ENCODE measurements at regions not wholly inside any gene's neighbourhood (a gene's known extent, or its start where the extent isn't known, plus 50 kb on each side); places are given as distances from the start of the nearest gene placed in this dataset.

DNA sequence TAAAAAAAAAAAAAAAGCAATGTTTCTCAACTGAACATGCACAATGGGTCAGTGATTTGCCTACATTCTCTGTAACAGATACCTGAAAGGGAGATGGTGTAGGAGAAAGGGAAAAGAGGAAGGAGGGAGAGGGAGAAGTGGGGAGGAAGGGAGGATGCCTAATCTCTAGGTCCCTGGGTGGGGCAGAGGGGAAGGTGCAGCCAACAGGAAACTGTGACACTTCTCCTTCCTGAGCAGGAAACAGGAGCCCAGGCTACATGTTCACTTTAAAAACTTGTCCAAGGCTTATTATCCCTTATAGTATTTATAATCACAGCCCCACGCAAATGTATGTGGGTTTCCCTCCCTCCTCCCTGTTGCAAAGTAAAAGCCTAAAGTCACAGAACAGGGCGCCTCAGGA, 137.9 kb downstream of the MINAR1 start:
- TF ChIP-seq BCL11B (tag by site-specific recombination; IDR thresholded peaks at IDR 0.05; ENCODE audit: low read depth), result no peak
- TF ChIP-seq ZNF792 (tag by site-specific recombination; IDR thresholded peaks at IDR 0.05), result no peak
- TF ChIP-seq, protein P1, sequence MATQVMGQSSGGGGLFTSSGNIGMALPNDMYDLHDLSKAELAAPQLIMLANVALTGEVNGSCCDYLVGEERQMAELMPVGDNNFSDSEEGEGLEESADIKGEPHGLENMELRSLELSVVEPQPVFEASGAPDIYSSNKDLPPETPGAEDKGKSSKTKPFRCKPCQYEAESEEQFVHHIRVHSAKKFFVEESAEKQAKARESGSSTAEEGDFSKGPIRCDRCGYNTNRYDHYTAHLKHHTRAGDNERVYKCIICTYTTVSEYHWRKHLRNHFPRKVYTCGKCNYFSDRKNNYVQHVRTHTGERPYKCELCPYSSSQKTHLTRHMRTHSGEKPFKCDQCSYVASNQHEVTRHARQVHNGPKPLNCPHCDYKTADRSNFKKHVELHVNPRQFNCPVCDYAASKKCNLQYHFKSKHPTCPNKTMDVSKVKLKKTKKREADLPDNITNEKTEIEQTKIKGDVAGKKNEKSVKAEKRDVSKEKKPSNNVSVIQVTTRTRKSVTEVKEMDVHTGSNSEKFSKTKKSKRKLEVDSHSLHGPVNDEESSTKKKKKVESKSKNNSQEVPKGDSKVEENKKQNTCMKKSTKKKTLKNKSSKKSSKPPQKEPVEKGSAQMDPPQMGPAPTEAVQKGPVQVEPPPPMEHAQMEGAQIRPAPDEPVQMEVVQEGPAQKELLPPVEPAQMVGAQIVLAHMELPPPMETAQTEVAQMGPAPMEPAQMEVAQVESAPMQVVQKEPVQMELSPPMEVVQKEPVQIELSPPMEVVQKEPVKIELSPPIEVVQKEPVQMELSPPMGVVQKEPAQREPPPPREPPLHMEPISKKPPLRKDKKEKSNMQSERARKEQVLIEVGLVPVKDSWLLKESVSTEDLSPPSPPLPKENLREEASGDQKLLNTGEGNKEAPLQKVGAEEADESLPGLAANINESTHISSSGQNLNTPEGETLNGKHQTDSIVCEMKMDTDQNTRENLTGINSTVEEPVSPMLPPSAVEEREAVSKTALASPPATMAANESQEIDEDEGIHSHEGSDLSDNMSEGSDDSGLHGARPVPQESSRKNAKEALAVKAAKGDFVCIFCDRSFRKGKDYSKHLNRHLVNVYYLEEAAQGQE (tag by site-specific recombination; IDR thresholded peaks at IDR 0.05), result no peak
- no peak for TF ChIP-seq REPIN1 (tag by site-specific recombination; IDR thresholded peaks at IDR 0.05; ENCODE audit: low read depth)
- TF ChIP-seq, protein P2, sequence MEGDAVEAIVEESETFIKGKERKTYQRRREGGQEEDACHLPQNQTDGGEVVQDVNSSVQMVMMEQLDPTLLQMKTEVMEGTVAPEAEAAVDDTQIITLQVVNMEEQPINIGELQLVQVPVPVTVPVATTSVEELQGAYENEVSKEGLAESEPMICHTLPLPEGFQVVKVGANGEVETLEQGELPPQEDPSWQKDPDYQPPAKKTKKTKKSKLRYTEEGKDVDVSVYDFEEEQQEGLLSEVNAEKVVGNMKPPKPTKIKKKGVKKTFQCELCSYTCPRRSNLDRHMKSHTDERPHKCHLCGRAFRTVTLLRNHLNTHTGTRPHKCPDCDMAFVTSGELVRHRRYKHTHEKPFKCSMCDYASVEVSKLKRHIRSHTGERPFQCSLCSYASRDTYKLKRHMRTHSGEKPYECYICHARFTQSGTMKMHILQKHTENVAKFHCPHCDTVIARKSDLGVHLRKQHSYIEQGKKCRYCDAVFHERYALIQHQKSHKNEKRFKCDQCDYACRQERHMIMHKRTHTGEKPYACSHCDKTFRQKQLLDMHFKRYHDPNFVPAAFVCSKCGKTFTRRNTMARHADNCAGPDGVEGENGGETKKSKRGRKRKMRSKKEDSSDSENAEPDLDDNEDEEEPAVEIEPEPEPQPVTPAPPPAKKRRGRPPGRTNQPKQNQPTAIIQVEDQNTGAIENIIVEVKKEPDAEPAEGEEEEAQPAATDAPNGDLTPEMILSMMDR (tag by site-specific recombination; IDR thresholded peaks at IDR 0.05), result no peak
